Activated CD4-positive, CD25-positive, alpha-beta regulatory T cell treated with anti-CD3 and anti-CD28 coated beads, Interleukin-2, amount 50 U/mL, for 72 hours (primary cell): ENCODE measurements at regions not wholly inside any gene's neighbourhood (a gene's known extent, or its start where the extent isn't known, plus 50 kb on each side); places are given as distances from the start of the nearest gene placed in this dataset.
"Not testable (repeated sequence)": the region's sequence is repeated elsewhere in the genome, so short reads cannot be mapped to it uniquely, and the experiment has no call there.

Experiments
- DNase-seq: peaks from one replicate; pipeline ENCODE4 v3.0.0; 2021

- no peak for DNase-seq
Observed at GRCh38 chr4:23976423-23976822, 86.6 kb upstream of the PPARGC1A start.

DNA sequence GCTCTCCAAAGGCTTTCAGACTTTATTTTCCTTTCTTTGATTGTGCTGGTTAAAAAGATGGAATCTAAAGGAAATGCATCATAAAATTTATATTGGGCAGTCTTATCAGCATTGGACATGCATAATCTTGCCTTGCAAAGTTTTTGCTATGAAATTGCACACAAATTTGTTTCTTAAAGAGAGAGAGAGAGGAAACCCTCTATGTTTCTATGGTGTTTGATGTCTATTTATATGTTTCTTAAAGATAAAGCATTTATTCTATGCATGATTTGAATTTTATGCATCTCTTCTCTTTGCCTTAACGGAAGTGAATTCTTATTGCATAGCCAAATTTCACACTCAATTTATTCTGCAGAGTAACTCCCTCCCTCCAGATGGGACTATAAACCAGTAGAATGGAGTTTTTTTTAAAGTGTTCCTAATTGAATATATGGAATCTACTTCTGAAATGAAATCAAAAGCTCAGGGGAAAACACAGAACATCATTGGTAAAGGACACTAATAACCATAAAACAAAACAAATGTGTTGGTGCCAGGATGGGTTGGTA, 83.5 kb upstream of the PPARGC1A start:
- no peak for DNase-seq

GRCh38 chr4:23972805-23973204, 83.0 kb upstream of the PPARGC1A start:
- no peak for DNase-seq

DNA sequence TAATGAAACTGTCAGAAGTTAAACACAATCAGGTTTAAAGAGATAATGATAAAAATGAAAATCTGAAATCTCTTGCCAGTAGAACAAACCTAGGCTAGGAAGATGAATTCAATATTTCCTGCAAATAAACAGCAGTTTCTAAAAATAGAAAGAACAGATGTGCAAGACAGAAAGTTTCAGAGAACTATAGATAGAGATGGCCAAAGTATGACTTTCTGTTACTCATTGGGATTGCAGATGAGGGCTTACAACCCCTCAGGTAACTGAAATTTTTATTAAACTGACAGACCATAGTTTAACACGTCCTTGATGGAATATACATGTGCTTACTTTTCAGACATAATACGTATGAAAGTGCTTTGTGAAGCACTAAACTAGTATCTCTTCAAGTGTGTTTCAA, 82.3 kb upstream of the PPARGC1A start:
- DNase-seq: no peak

DNA sequence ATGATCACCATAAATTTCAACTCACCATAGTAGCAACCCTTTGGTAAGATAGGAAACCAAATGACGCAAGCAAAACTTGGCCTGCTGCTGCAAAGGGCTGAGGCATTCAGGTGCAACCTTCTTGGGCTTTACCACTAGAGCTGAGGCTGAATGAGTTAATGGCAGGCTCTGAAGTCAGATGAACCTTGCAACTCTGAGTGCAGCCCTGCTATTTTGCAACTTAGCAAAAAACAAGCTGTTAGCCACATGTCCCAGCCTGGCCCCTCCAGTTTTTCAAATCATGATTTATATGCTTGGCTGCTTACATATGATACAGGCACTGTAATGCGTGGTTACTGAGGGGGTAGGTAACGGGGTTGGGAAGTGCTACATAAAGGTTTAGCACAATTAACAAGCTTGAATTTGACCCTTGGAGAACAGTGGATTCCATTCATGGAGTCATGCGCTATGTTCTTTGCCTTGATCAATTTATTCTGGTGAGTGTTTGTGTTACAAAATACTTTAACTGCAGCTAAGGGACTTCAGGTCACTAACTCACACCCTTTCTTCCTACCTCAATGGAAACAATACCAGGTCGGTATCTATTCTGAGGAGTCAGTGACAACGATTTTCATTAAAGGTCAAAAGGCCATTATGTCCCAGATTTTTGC, 80.5 kb upstream of the PPARGC1A start:
- no peak for DNase-seq

DNA sequence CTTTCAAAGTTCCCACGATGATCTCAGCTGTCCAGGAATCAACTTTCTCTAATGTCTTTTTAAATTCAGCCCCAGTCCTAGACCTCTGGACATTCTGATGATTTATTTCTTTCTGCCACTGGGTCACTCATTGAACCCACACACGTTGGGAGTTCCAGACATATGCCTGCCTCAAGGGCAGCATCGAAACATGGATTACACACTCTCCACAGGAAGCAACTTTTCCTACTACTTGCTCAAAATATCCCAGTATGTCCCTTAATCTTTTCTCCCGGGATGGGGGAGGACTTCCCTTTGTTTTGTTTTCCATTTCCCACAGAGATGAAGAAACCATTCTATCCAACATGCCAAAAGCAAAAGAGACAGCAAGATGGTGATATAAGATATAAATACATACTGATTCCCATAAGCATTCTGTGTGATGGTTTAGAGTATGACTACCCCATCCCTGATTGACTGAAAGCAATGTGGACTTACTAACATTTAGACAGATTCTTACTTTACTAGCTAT, 79.8 kb upstream of the PPARGC1A start:
- DNase-seq: no peak

DNA sequence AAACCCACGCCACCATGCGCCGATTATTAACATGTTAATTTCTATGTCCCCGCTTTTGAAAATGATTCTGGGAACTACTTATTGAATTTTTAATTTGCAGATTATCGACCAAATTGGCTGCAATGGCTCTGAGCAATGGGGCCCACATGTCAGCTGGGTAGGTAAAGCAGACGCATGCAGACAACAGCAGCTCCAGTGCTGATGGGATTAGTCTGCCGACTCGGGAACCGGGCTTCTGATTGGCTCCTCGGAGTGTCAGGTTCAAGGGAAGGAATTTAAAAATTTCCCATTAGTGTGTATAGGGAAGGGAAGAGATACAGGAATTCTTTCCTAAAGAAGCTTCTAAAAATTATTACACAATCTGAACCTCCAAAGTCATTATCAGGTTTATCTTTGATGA, 77.4 kb upstream of the PPARGC1A start:
- no peak for DNase-seq

DNA sequence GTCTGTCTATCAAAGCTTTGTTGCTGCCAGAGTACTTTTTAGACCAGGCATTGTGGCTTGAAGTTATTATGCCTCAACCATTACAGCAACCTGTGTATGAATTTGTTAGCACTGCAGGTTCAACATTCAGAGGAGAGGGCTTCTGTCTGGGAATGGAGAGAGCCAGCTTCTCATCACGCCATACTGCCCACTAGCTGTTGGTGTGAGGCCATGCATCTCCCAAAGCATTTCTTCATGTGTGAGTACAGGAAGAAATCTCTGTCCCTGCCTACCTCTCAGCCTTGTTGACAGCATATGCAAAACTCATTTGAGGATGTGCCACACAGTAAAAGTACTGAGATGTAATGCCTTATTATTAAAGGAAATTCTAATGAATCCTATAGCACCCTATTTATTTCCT, 76.9 kb upstream of the PPARGC1A start:
- no peak for DNase-seq

DNA sequence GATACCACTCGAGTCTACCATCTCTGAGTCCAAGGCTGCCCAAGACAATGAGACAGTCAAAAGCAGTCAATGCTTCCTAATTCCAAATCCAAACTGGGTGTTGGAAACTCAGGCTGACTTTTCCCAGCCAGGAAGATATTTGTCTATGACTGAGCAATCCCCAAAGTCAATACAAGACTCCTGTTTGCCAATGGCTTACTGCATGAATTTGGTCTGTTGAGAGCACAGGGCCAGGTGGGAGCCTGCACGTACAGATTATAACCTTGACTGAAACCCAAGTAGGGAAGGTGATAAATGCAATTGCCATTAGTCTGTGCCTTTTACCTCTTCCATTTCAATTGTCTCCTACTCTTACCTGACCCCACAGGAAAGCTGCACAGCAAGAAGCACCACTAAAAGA, 72.6 kb upstream of the PPARGC1A start:
- no peak for DNase-seq

GRCh38 chr4:23961395-23961794, 71.5 kb upstream of the PPARGC1A start:
- DNase-seq: not testable (repeated sequence)

DNA sequence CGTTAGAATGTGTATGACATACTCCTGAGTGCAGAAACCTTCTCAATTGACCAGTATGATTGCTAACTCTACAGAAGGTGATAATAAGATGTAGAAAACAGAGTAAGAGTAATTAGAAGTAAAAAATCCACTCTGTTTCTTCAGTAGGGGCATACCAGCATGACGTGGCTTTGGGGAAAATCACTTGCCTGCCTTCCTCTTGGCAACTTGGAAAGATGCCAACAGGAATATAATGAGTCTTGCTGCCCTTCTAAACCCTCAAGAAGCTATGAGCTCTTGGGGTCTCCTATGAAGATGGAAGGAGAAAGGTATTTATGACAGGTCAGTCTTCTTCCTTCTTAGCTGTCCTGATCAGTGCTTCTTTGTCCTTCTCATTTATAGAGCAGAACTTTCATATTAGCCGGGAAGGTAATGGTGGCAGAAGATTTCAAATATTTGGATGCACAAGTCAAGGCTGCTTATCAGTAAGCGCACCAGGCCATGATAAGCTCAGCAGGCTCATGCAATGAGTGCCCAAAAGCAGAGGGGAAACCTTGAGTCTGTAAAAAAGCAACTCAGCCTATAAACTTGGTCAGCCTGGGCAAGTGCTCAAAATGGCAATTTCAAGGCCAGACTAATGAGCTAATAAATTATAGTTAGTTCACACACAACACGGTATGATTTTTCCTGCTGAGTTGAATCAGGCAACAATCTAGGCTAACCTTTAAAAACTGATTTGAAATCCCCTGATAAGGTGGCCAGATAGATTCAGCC, 69.7 kb upstream of the PPARGC1A start:
- DNase-seq: no peak

DNA sequence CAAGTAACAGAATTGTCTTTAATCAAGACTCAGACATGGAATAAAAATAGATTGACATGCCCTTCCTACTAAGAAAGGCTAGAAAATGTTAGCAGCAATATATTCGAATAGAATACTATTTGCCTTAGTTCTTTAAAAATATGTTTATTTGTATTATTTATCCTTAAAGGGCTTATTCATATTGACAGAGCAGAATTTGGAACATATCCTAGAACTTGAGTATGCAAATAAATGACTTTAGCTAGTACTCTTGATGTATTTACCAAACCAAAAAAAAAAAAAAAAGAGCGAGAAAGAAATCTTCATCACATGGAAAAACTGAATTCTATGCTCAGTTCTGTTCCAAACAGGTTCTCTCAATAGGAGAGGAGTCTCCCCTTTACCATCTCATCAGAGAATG, 68.9 kb upstream of the PPARGC1A start:
- DNase-seq: no peak

GRCh38 chr4:23957465-23957864, 67.6 kb upstream of the PPARGC1A start:
- DNase-seq: no peak

GRCh38 chr4:23956601-23957364, 66.9 kb upstream of the PPARGC1A start:
- no peak for DNase-seq

- DNase-seq: no peak
Observed at GRCh38 chr4:23952258-23952657, 62.4 kb upstream of the PPARGC1A start.

- DNase-seq: no peak
Observed at GRCh38 chr4:23947826-23948225, 58.0 kb upstream of the PPARGC1A start.

DNA sequence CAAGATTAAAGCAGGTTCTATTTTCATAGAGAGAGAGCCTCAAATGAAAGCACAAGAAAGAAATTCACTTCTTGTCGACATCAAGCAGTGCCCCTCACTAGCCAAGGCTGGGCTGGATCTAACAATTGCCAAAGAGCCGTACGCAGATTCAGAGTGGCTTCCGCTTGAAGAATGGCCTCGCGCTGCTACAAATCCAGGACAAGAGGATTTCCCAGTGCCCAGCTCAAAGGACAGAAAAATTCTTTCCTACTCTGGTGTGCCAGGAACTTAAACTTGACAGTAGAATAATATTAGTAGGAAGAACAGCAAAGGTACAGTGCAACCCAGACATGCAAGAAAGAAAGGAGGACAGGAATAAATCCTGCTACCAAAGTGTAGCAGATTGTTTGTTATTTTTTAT, 56.5 kb upstream of the PPARGC1A start:
- no peak for DNase-seq

- DNase-seq: no peak
Observed at GRCh38 chr4:23945451-23946017, 55.7 kb upstream of the PPARGC1A start.

GRCh38 chr4:23944556-23944955, 54.7 kb upstream of the PPARGC1A start:
- DNase-seq: not testable (repeated sequence)

DNA sequence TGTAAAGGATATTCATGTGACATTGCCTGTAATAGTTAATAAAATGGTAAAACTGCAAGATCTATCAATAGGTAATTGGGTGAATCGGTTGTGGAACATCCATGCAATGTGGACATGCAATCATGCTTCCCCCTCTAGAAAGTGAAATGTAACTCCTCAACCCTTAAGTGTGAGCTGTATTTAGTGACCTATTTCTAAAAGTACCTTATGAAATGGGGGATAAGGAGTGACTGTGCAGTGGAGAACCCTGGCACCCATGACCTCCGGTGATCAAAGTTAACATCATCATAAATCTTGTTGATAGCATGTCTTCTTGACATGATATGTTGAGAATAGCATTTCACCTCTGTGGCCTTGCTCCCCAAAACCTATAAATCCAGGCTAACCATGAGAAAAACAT, 53.6 kb upstream of the PPARGC1A start:
- DNase-seq: no peak

DNA sequence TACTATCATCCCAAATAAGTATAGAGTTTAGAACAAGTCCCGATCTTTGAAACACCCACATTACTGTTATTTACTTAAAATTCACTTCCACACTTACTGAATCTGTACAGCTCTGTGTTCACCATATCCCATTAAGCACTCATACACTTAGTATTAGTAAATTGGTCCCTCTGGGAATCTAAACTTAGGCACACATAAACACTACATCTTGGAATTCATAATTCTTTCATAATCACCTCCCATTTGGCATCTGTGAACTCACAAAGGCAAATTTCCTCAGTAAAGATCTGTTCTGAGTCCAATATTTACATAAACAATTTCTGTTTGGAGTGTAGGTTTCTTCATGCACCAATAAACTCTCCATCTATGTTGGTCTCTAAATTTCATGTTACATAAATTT, 52.6 kb upstream of the PPARGC1A start:
- DNase-seq: no peak
